GM23248 (cell line): ENCODE measurements at regions not wholly inside any gene's neighbourhood (a gene's known extent, or its start where the extent isn't known, plus 50 kb on each side); places are given as distances from the start of the nearest gene placed in this dataset.

Source experiments
- DNase-seq: peaks from one replicate; pipeline ENCODE4 v3.0.0-alpha.2; 2015
- H2AFZ ChIP-seq: fragments of 200-600 bp; sonication (generic); 2 replicates; pipeline ENCODE4 v1.6.1; 2016; ENCODE audit warnings: antibody characterized with exemption
- H3F3A ChIP-seq: fragments of 200-600 bp; sonication (generic); 2 replicates; pipeline ENCODE4 v1.6.1; 2016; ENCODE audit warnings: mild to moderate bottlenecking, antibody characterized with exemption, mixed run types; ENCODE audit not compliant: insufficient read depth
- H3K27ac ChIP-seq: fragments of 200-600 bp; sonication (generic); 2 replicates; pipeline ENCODE4 v1.5.1; 2016; ENCODE audit warnings: mild to moderate bottlenecking
- H3K27me3 ChIP-seq: fragments of 200-600 bp; sonication (generic); replicated peaks from 2 replicates; pipeline ENCODE4 v1.6.1; 2016; ENCODE audit warnings: mild to moderate bottlenecking; ENCODE audit not compliant: insufficient read depth
- H3K36me3 ChIP-seq: fragments of 200-600 bp; sonication (generic); 2 replicates; pipeline ENCODE4 v1.6.1; 2016; ENCODE audit warnings: low read depth, mild to moderate bottlenecking
- H3K4me1 ChIP-seq: fragments of 200-600 bp; sonication (generic); 2 replicates; pipeline ENCODE4 v1.6.1; 2016; ENCODE audit warnings: mild to moderate bottlenecking; ENCODE audit not compliant: insufficient read depth
- H3K4me2 ChIP-seq: fragments of 200-600 bp; sonication (generic); one replicate; pipeline ENCODE4 v1.6.1; 2016; ENCODE audit warnings: mild to moderate bottlenecking; ENCODE audit not compliant: unreplicated experiment
- H3K4me3 ChIP-seq: fragments of 200-600 bp; sonication (generic); 2 replicates; pipeline ENCODE4 v1.5.1; 2016; ENCODE audit warnings: mild to moderate bottlenecking
- H3K79me2 ChIP-seq: fragments of 200-600 bp; sonication (generic); 2 replicates; pipeline ENCODE4 v1.6.1; 2016; ENCODE audit warnings: mild to moderate bottlenecking; ENCODE audit not compliant: insufficient read depth
- H3K9ac ChIP-seq: fragments of 200-600 bp; sonication (generic); 2 replicates; pipeline ENCODE4 v1.6.1; 2016; ENCODE audit warnings: mild to moderate bottlenecking
- H3K9me2 ChIP-seq: fragments of 200-600 bp; sonication (generic); 2 replicates; pipeline ENCODE4 v1.6.1; 2016; ENCODE audit warnings: mixed run types, mild to moderate bottlenecking, moderate library complexity; ENCODE audit not compliant: insufficient read depth
- H3K9me3 ChIP-seq: fragments of 200-600 bp; sonication (generic); one replicate; pipeline ENCODE4 v1.6.1; 2017; ENCODE audit warnings: low read depth
- H4K20me1 ChIP-seq: fragments of 200-600 bp; sonication (generic); 2 replicates; pipeline ENCODE4 v1.6.0; 2016; ENCODE audit not compliant: insufficient read depth
- EZH2 ChIP-seq: fragments of 200-600 bp; sonication (generic); IDR thresholded peaks from 2 replicates; pipeline ENCODE4 v1.6.1; 2018; ENCODE audit warnings: antibody characterized with exemption, mild to moderate bottlenecking; ENCODE audit not compliant: insufficient read depth, poor library complexity, severe bottlenecking
- EZH2phosphoT487 ChIP-seq: fragments of 200-600 bp; sonication (generic); IDR thresholded peaks from 2 replicates; pipeline ENCODE4 v1.6.1; 2018; ENCODE audit warnings: antibody characterized with exemption, moderate library complexity, mild to moderate bottlenecking, low read depth; ENCODE audit not compliant: insufficient read depth
- WGBS, 2 experiments: methylation state at CpG; one replicate each; pipeline ENCODE4 v1.1.6; 2015 to 2017; ENCODE audit warnings: low lambda C conversion rate in 2 of 2, low coverage in 1 of 2; ENCODE audit errors: missing lambda C conversion rate in 2 of 2; 5-methylcytosine and 5-hydroxymethylcytosine counted together
- in situ Hi-C: fragments of 300-500 bp; cut with MboI; formaldehyde crosslinking; loops from 2 replicates; pipeline ENCODE4 v1.15.0; 2020

DNA sequence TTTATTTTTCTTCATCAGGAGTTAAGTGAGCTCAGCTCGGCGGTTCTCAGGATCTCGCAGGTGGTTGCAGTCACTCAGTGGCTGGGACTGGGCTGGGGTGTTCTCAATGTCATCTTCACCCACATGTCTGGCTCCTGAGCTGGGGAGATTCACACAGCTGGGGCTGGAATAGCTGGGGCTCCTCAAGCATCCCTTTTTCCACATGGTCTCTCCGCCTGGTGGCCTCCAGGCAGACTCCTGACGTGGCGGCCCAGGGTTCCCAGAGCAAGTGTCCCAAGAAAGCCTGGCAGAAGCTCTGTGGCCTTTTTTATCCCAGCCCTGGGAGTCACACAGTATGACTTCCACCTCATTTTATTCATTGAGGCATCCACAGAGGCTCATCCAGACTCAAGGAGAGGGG is 84.1 kb upstream of the ANKRD34C start:
- in situ Hi-C loops, result no loop called here
- no peaks in the 10 kb centered on the region for H3K79me2 ChIP-seq
- no peak overlapping the region for H3K9ac ChIP-seq
- H3K9me2 ChIP-seq, result no peaks in the 10 kb centered on the region
- peaks cover 27% of the 10 kb centered on the region for H3K27me3 ChIP-seq
- H3K4me1 ChIP-seq, result no peaks in the 10 kb centered on the region
- no peak for DNase-seq
- no peaks in the 10 kb centered on the region for H3K9me3 ChIP-seq
- TF ChIP-seq EZH2phosphoT487 (no peak), EZH2 (no peak)
- no peak overlapping the region for H3K4me3 ChIP-seq
- 62 to 75% methylated on average over 6 of the region's 6 CpGs for WGBS, 2 experiments
- H3K27ac ChIP-seq, result no peak overlapping the region
- no peaks in the 10 kb centered on the region for H4K20me1 ChIP-seq
- H2AFZ ChIP-seq, result no peak overlapping the region
- H3K36me3 ChIP-seq, result no peaks in the 10 kb centered on the region
- no peak overlapping the region for H3K4me2 ChIP-seq
- no peaks in the 10 kb centered on the region for H3F3A ChIP-seq

DNA sequence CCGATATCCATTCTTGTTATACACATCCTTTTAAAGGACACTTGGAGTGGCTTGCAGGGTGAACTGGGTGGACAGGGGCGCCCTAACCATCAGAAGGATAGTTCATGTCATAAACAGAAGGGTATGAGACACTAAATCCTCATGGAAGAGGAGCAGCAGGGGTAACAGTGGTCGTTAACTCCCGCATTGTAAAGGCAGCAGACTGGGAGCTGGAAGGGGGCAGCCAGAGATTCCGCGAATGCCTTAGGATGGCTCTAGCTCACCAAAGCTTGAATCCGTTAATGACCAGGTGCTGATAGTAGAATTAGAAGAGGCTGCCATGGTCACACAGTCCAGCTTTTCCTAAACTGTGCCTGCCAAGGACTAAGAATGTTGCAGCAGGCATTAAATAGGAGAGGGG is 85.2 kb upstream of the ANKRD34C start:
- in situ Hi-C loops, result no loop called here

DNA sequence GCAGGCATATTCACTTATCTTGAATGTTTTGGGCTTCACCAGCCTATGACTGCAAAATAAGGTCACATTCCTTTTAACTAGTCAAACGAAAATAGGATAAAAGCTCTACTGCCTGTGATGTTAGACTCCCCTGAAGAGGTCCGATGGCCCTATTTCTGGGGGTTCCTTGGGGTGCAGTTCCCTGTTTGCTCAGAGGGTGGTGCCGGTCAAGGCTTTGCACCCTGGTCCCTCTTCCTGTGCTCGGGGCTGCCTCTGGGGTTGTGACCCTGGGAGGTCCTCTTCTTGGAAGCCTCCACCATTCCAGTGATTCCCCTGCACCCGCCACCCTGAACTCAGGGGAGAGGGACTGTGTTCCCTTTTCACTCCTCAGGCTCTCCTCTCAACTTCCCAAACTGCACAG is 86.7 kb upstream of the ANKRD34C start:
- no peaks in the 10 kb centered on the region for H4K20me1 ChIP-seq
- no peak overlapping the region for H3K9ac ChIP-seq
- in situ Hi-C loops, result no loop called here
- DNase-seq, result no peak
- WGBS, 2 experiments, result 47 to 49% methylated on average over 5 of the region's 5 CpGs
- no peak overlapping the region for H3K27ac ChIP-seq
- H3K9me2 ChIP-seq, result no peaks in the 10 kb centered on the region
- no peak overlapping the region for H3K4me3 ChIP-seq
- no peak overlapping the region for H2AFZ ChIP-seq
- TF ChIP-seq EZH2phosphoT487 (no peak), EZH2 (no peak)
- H3K9me3 ChIP-seq, result no peaks in the 10 kb centered on the region
- H3F3A ChIP-seq, result no peaks in the 10 kb centered on the region
- no peaks in the 10 kb centered on the region for H3K79me2 ChIP-seq
- H3K36me3 ChIP-seq, result no peaks in the 10 kb centered on the region
- H3K27me3 ChIP-seq, result peaks cover 25% of the 10 kb centered on the region
- H3K4me1 ChIP-seq, result no peaks in the 10 kb centered on the region
- H3K4me2 ChIP-seq, result no peak overlapping the region

More for the DNA sequence above, 85.2 kb upstream of the ANKRD34C start:
- H3K4me3 ChIP-seq, result no peak overlapping the region
- DNase-seq, result no peak
- no peaks in the 10 kb centered on the region for H3K9me3 ChIP-seq
- H3F3A ChIP-seq, result no peaks in the 10 kb centered on the region
- no peak overlapping the region for H2AFZ ChIP-seq
- no peaks in the 10 kb centered on the region for H3K9me2 ChIP-seq
- TF ChIP-seq EZH2phosphoT487, result no peak
- TF ChIP-seq EZH2, result no peak
- H3K4me1 ChIP-seq, result no peaks in the 10 kb centered on the region
- H3K27me3 ChIP-seq, result peaks cover 26% of the 10 kb centered on the region
- H3K79me2 ChIP-seq, result no peaks in the 10 kb centered on the region
- H4K20me1 ChIP-seq, result no peaks in the 10 kb centered on the region
- no peak overlapping the region for H3K27ac ChIP-seq
- H3K36me3 ChIP-seq, result no peaks in the 10 kb centered on the region
- 55 to 56% methylated on average over 7 of the region's 7 CpGs for WGBS, 2 experiments
- H3K9ac ChIP-seq, result no peak overlapping the region
- no peak overlapping the region for H3K4me2 ChIP-seq

DNA sequence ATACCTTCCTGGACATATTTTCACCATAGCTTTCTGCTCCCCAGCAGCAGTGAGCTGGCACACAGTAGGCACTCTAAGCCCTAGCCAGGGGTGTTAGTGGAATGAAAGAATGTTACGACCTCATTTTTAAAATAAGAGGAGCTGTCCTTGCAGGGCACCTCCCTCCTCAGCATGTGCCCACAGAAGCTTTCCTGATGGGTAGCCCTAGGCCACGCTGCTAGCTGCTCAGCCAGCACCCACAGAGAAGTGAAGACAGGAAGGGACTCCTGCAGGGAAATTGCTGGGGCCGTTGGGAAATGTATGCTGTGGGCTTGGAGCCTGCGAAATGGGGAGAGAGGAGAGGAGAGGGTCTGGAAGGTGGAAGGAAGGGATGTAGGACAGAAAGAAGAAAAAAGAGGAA is 87.3 kb upstream of the ANKRD34C start:
- in situ Hi-C loops, result no loop called here
- 30 to 31% methylated on average over 4 of the region's 4 CpGs for WGBS, 2 experiments
- no peak overlapping the region for H3K27ac ChIP-seq

DNA sequence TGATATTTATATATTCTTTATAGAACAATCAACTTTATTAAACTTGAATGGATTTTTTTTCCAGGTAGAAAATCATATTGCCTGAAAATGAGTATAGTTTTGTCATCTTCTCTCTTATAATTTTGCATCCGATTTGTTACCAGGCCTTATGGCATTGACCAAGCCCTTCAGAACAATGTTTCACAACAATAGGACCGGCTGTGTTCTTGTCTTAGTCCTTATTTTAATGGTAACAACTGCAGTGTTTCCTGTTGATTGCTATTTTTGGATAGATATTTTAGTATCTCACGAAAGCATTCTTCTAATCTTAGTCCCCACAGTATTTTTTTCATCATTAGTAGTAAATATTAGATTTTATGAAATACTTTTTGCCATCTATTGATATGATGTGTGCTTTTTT is 88.1 kb upstream of the ANKRD34C start:
- no peaks in the 10 kb centered on the region for H3K79me2 ChIP-seq
- H3K9me2 ChIP-seq, result no peaks in the 10 kb centered on the region
- H3K4me1 ChIP-seq, result no peaks in the 10 kb centered on the region
- no peaks in the 10 kb centered on the region for H3F3A ChIP-seq
- H3K9me3 ChIP-seq, result no peaks in the 10 kb centered on the region
- DNase-seq, result no peak
- H3K36me3 ChIP-seq, result no peaks in the 10 kb centered on the region
- no peak overlapping the region for H2AFZ ChIP-seq
- no peak overlapping the region for H3K4me3 ChIP-seq
- in situ Hi-C loops, result no loop called here
- WGBS, 2 experiments, result 35 to 41% methylated on average over 3 of the region's 3 CpGs
- no peak overlapping the region for H3K9ac ChIP-seq
- no peak overlapping the region for H3K4me2 ChIP-seq
- TF ChIP-seq EZH2 (no peak), EZH2phosphoT487 (no peak)
- no peak overlapping the region for H3K27ac ChIP-seq
- H4K20me1 ChIP-seq, result no peaks in the 10 kb centered on the region
- peaks cover 32% of the 10 kb centered on the region for H3K27me3 ChIP-seq

More for the DNA sequence above, 87.3 kb upstream of the ANKRD34C start:
- Histone ChIP-seq H3K9ac (no peak overlapping the region), H4K20me1 (no peaks in the 10 kb centered on the region), H2AFZ (no peak overlapping the region), H3K79me2 (no peaks in the 10 kb centered on the region), H3K4me3 (no peak overlapping the region), H3K27me3 (peaks cover 24% of the 10 kb centered on the region), H3K9me3 (no peaks in the 10 kb centered on the region), H3K4me2 (no peak overlapping the region), H3K4me1 (no peaks in the 10 kb centered on the region), H3K36me3 (no peaks in the 10 kb centered on the region), H3F3A (no peaks in the 10 kb centered on the region), H3K9me2 (no peaks in the 10 kb centered on the region)
- no peak for DNase-seq
- TF ChIP-seq EZH2phosphoT487, result no peak
- no peak for TF ChIP-seq EZH2
